ENCODE measurements at regions not wholly inside any gene's neighbourhood (a gene's known extent, or its start where the extent isn't known, plus 50 kb on each side); places are given as distances from the start of the nearest gene placed in this dataset.

DNA sequence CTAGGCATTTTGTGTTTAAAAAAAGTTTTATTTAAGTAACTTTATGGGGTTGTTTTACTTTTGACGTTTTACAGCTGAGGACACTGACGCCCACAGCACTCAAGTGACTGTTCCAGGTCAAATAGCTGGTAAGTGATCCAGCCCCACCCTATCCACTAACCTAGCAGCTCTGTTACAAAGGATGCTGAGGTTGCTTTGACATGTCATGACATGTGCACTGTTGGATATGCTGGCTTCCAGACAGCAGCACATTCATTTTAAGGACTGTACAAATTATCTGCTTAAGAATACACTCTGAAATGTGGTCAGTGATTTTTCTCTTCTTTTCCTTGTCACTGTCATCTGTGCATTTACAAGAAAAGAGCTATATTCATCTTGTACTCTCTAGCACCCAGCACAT, 417.5 kb downstream of the ZEB2 start:
- peaks cover 9% of the 10 kb centered on the region for H3K9me3 Mint-ChIP-seq
- TF ChIP-seq, protein P1, sequence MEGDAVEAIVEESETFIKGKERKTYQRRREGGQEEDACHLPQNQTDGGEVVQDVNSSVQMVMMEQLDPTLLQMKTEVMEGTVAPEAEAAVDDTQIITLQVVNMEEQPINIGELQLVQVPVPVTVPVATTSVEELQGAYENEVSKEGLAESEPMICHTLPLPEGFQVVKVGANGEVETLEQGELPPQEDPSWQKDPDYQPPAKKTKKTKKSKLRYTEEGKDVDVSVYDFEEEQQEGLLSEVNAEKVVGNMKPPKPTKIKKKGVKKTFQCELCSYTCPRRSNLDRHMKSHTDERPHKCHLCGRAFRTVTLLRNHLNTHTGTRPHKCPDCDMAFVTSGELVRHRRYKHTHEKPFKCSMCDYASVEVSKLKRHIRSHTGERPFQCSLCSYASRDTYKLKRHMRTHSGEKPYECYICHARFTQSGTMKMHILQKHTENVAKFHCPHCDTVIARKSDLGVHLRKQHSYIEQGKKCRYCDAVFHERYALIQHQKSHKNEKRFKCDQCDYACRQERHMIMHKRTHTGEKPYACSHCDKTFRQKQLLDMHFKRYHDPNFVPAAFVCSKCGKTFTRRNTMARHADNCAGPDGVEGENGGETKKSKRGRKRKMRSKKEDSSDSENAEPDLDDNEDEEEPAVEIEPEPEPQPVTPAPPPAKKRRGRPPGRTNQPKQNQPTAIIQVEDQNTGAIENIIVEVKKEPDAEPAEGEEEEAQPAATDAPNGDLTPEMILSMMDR (conservative IDR thresholded peaks at IDR 0.05), result no peak
- DNase-seq (ENCODE audit: low read depth, low spot score), result no peak
- H3K4me3 Mint-ChIP-seq, result no peak overlapping the region
- H3K27ac Mint-ChIP-seq (ENCODE audit: unreplicated experiment), result no peak overlapping the region
- H3K36me3 Mint-ChIP-seq (ENCODE audit: low read depth), result peaks cover 26% of the 10 kb centered on the region
- H3K27me3 Mint-ChIP-seq (ENCODE audit: low read depth), result no peaks in the 10 kb centered on the region
- no peaks in the 10 kb centered on the region for H3K4me1 Mint-ChIP-seq

GRCh38 chr2:144099780-144100377, 420.0 kb downstream of the ZEB2 start:
- no peak overlapping the region for H3K27ac Mint-ChIP-seq (ENCODE audit: unreplicated experiment)

GRCh38 chr2:144099340-144099739, 420.6 kb downstream of the ZEB2 start:
- no peak for DNase-seq (ENCODE audit: low read depth, low spot score)
- Mint-ChIP-seq H3K4me1 (no peaks in the 10 kb centered on the region), H3K9me3 (peaks cover 6% of the 10 kb centered on the region), H3K36me3 (ENCODE audit: low read depth) (peaks cover 4% of the 10 kb centered on the region), H3K27ac (ENCODE audit: unreplicated experiment) (no peak overlapping the region), H3K4me3 (no peak overlapping the region), H3K27me3 (ENCODE audit: low read depth) (no peaks in the 10 kb centered on the region)
- TF ChIP-seq, protein P1 (conservative IDR thresholded peaks at IDR 0.05), result no peak

More at GRCh38 chr2:144099780-144100377, 420.0 kb downstream of the ZEB2 start:
- Mint-ChIP-seq H3K27me3 (ENCODE audit: low read depth) (no peaks in the 10 kb centered on the region), H3K4me1 (no peaks in the 10 kb centered on the region), H3K4me3 (no peak overlapping the region), H3K9me3 (peaks cover 6% of the 10 kb centered on the region), H3K36me3 (ENCODE audit: low read depth) (peaks cover 6% of the 10 kb centered on the region)
- no peak for DNase-seq (ENCODE audit: low read depth, low spot score)
- TF ChIP-seq, protein P1 (conservative IDR thresholded peaks at IDR 0.05), result no peak

- Mint-ChIP-seq H3K36me3 (ENCODE audit: low read depth) (no peaks in the 10 kb centered on the region), H3K4me3 (no peak overlapping the region), H3K4me1 (no peaks in the 10 kb centered on the region), H3K9me3 (peaks cover 3% of the 10 kb centered on the region), H3K27ac (ENCODE audit: unreplicated experiment) (no peak overlapping the region), H3K27me3 (ENCODE audit: low read depth) (no peaks in the 10 kb centered on the region)
- TF ChIP-seq, protein P1 (conservative IDR thresholded peaks at IDR 0.05), result no peak
- DNase-seq (ENCODE audit: low read depth, low spot score), result no peak
These were observed 422.3 kb downstream of the ZEB2 start for GRCh38 chr2:144097440-144098225.

DNA sequence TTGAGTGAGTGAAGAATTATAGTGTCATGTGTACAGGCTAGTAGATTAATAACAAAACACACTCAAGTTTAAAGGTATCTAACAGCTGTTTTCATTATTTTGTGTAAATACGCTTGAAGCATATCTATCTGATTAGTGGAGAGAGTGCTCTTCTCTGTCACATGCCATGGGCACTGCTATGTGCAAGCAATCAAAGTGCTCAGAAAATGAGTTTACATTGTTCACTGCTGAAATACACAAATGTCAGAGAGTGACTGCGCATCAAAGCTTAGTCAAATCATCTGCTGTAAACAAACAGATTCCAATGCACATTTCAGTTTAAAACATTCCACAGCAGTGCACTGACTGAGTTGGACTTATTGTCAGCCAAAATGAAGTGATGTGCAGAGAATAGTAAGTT, 423.4 kb downstream of the ZEB2 start:
- Mint-ChIP-seq H3K27me3 (ENCODE audit: low read depth) (no peaks in the 10 kb centered on the region), H3K36me3 (ENCODE audit: low read depth) (no peaks in the 10 kb centered on the region), H3K4me3 (no peak overlapping the region), H3K9me3 (peaks cover 8% of the 10 kb centered on the region), H3K27ac (ENCODE audit: unreplicated experiment) (no peak overlapping the region), H3K4me1 (no peaks in the 10 kb centered on the region)
- TF ChIP-seq, protein P1 (conservative IDR thresholded peaks at IDR 0.05), result no peak
- DNase-seq (ENCODE audit: low read depth, low spot score), result no peak

Data from neural crest cell (in vitro differentiated cells).